MM.1S (cell line): ENCODE measurements at regions not wholly inside any gene's neighbourhood (a gene's known extent, or its start where the extent isn't known, plus 50 kb on each side); places are given as distances from the start of the nearest gene placed in this dataset.
"Not testable (repeated sequence)": the region's sequence is repeated elsewhere in the genome, so short reads cannot be mapped to it uniquely, and the experiment has no call there.

Experiments
- DNase-seq: peaks from one replicate; pipeline ENCODE4 v3.0.0-alpha.2; 2015
- H2AFZ ChIP-seq: fragments of 300-600 bp; sonication (generic); 2 replicates; pipeline ENCODE4 v1.6.0; 2016; ENCODE audit warnings: antibody characterized with exemption, low read length
- H3F3A ChIP-seq: fragments of 300-600 bp; sonication (generic); 2 replicates; pipeline ENCODE4 v1.6.1; 2016; ENCODE audit warnings: mild to moderate bottlenecking, antibody characterized with exemption, low read length, moderate library complexity, mixed read lengths; ENCODE audit not compliant: insufficient read depth
- H3K27ac ChIP-seq: fragments of 300-600 bp; sonication (generic); 2 replicates; pipeline ENCODE4 v1.5.1; 2016; ENCODE audit warnings: mild to moderate bottlenecking, low read length
- H3K27me3 ChIP-seq: fragments of 300-600 bp; sonication (generic); replicated peaks from 2 replicates; pipeline ENCODE4 v1.6.0; 2016; ENCODE audit warnings: low read length; ENCODE audit not compliant: insufficient read depth
- H3K36me3 ChIP-seq: fragments of 300-600 bp; sonication (generic); replicated peaks from 2 replicates; pipeline ENCODE4 v1.6.1; 2016; ENCODE audit warnings: mild to moderate bottlenecking, low read length, mixed read lengths; ENCODE audit not compliant: insufficient read depth
- H3K4me1 ChIP-seq: fragments of 300-600 bp; sonication (generic); 2 replicates; pipeline ENCODE4 v1.6.1; 2016; ENCODE audit warnings: low read length, mixed read lengths
- H3K4me2 ChIP-seq: fragments of 300-600 bp; sonication (generic); 2 replicates; pipeline ENCODE4 v1.6.0; 2016; ENCODE audit warnings: low read depth, low read length
- H3K4me3 ChIP-seq: fragments of 300-600 bp; sonication (generic); 2 replicates; pipeline ENCODE4 v1.5.1; 2016; ENCODE audit warnings: low read length, mixed read lengths
- H3K79me2 ChIP-seq: fragments of 300-600 bp; sonication (generic); 2 replicates; pipeline ENCODE4 v1.6.1; 2016; ENCODE audit warnings: mixed run types, low read length, mixed read lengths
- H3K9ac ChIP-seq: fragments of 300-600 bp; sonication (generic); 2 replicates; pipeline ENCODE4 v1.6.1; 2016; ENCODE audit warnings: low read length, mixed read lengths
- H3K9me2 ChIP-seq: fragments of 300-600 bp; sonication (generic); replicated peaks from 2 replicates; pipeline ENCODE4 v1.6.1; 2016; ENCODE audit warnings: mild to moderate bottlenecking, low read length, mixed read lengths; ENCODE audit not compliant: insufficient read depth
- H3K9me3 ChIP-seq: fragments of 300-600 bp; sonication (generic); replicated peaks from 2 replicates; pipeline ENCODE4 v1.6.1; 2016; ENCODE audit warnings: mild to moderate bottlenecking, low read length, mixed read lengths; ENCODE audit not compliant: insufficient read depth
- H4K20me1 ChIP-seq: fragments of 300-600 bp; sonication (generic); 2 replicates; pipeline ENCODE4 v1.6.1; 2016; ENCODE audit warnings: mild to moderate bottlenecking, low read length, moderate library complexity, mixed read lengths; ENCODE audit not compliant: insufficient read depth
- CTCF ChIP-seq: fragments of 300-600 bp; sonication (generic); IDR thresholded peaks from 2 replicates; pipeline ENCODE4 v1.5.1; 2016; ENCODE audit warnings: antibody characterized with exemption, low read length, mixed read lengths
- EZH2 ChIP-seq: fragments of 300-600 bp; sonication (generic); optimal IDR thresholded peaks from 2 replicates; pipeline ENCODE3; 2017; ENCODE audit warnings: low read depth, mild to moderate bottlenecking, antibody characterized with exemption, low read length, mixed read lengths
- EZH2phosphoT487 ChIP-seq: fragments of 300-600 bp; sonication (generic); IDR thresholded peaks from 2 replicates; pipeline ENCODE4 v1.6.1; 2018; ENCODE audit warnings: antibody characterized with exemption, low read length

- TF ChIP-seq CTCF (no peak), EZH2 (no peak), EZH2phosphoT487 (no peak)
- Histone ChIP-seq H3K27me3 (no peaks in the 10 kb centered on the region), H3K9ac (no peak overlapping the region), H4K20me1 (no peaks in the 10 kb centered on the region), H2AFZ (no peak overlapping the region), H3K79me2 (no peaks in the 10 kb centered on the region), H3F3A (peaks cover 20% of the 10 kb centered on the region), H3K4me3 (no peak overlapping the region), H3K4me2 (no peak overlapping the region), H3K4me1 (peaks cover 28% of the 10 kb centered on the region), H3K36me3 (no peaks in the 10 kb centered on the region), H3K27ac (no peak overlapping the region), H3K9me3 (no peaks in the 10 kb centered on the region), H3K9me2 (no peaks in the 10 kb centered on the region)
- DNase-seq: no peak
These were observed 109.2 kb upstream of the FAT1 start for GRCh38 chr4:186832906-186833305.

GRCh38 chr4:186837463-186837862 is 113.8 kb upstream of the FAT1 start:
- H3K4me3 ChIP-seq, H3K27me3 ChIP-seq, H3K36me3 ChIP-seq, H3K79me2 ChIP-seq, H3K9ac ChIP-seq, H2AFZ ChIP-seq, H3K4me2 ChIP-seq, H3F3A ChIP-seq, H4K20me1 ChIP-seq, H3K9me2 ChIP-seq, H3K9me3 ChIP-seq: not testable (repeated sequence)
- H3K4me1 ChIP-seq: peaks cover 15% of the 10 kb centered on the region
- H3K27ac ChIP-seq: peak overlapping the region; percentile 12; the same call in 1 of the 2 replicates
- DNase-seq: peak; percentile 24

GRCh38 chr4:186838295-186838694 is 114.6 kb upstream of the FAT1 start:
- peaks cover 5% of the 10 kb centered on the region for H3F3A ChIP-seq
- no peak overlapping the region for H3K4me3 ChIP-seq
- peaks cover 15% of the 10 kb centered on the region for H3K4me1 ChIP-seq
- H4K20me1 ChIP-seq: no peaks in the 10 kb centered on the region
- no peak overlapping the region for H3K4me2 ChIP-seq
- no peaks in the 10 kb centered on the region for H3K9me3 ChIP-seq
- TF ChIP-seq EZH2: no peak
- TF ChIP-seq CTCF: no peak
- TF ChIP-seq EZH2phosphoT487: no peak
- no peaks in the 10 kb centered on the region for H3K9me2 ChIP-seq
- no peaks in the 10 kb centered on the region for H3K79me2 ChIP-seq
- no peak overlapping the region for H3K9ac ChIP-seq
- DNase-seq: no peak
- no peaks in the 10 kb centered on the region for H3K27me3 ChIP-seq
- no peak overlapping the region for H3K27ac ChIP-seq
- no peaks in the 10 kb centered on the region for H3K36me3 ChIP-seq
- H2AFZ ChIP-seq: no peak overlapping the region

- no peak overlapping the region for H3K4me3 ChIP-seq
- no peaks in the 10 kb centered on the region for H3K79me2 ChIP-seq
- H3K4me2 ChIP-seq: peak overlapping the region; percentile 33
- H3K36me3 ChIP-seq: no peaks in the 10 kb centered on the region
- no peaks in the 10 kb centered on the region for H3K9me2 ChIP-seq
- peaks cover 5% of the 10 kb centered on the region for H3F3A ChIP-seq
- H3K9ac ChIP-seq: peak overlapping the region; percentile 17; the same call in 1 of the 2 replicates
- 0 out of 2 replicates have a peak overlapping the region, but pooled peaks have one; percentile 11 for H2AFZ ChIP-seq
- H3K27ac ChIP-seq: peak overlapping the region; percentile 65
- peaks cover 25% of the 10 kb centered on the region for H3K4me1 ChIP-seq
- H3K27me3 ChIP-seq: no peaks in the 10 kb centered on the region
- TF ChIP-seq EZH2phosphoT487 (no peak), CTCF (no peak), EZH2 (no peak)
- DNase-seq: peak; percentile 53
- H3K9me3 ChIP-seq: no peaks in the 10 kb centered on the region
- no peaks in the 10 kb centered on the region for H4K20me1 ChIP-seq
These were observed 115.7 kb upstream of the FAT1 start for GRCh38 chr4:186839122-186840037.
